NB4 (cell line): ENCODE measurements at regions not wholly inside any gene's neighbourhood (a gene's known extent, or its start where the extent isn't known, plus 50 kb on each side); places are given as distances from the start of the nearest gene placed in this dataset.
"Not testable (repeated sequence)": the region's sequence is repeated elsewhere in the genome, so short reads cannot be mapped to it uniquely, and the experiment has no call there.

ENCODE experiments used
- CTCF ChIP-seq: IDR thresholded peaks from one replicate; pipeline ENCODE4 v1.5.1; 2012; ENCODE audit warnings: low read depth, low read length
- POLR2A ChIP-seq: IDR thresholded peaks from 2 replicates; pipeline ENCODE4 v1.6.1; 2011; ENCODE audit warnings: mild to moderate bottlenecking; ENCODE audit not compliant: insufficient read length; ENCODE audit errors: extremely low read depth

GRCh38 chr21:9070703-9071102, 1450.7 kb upstream of the TPTE start:
- TF ChIP-seq CTCF, POLR2A: not testable (repeated sequence)
